SU-DHL-6 (cell line): ENCODE measurements at regions not wholly inside any gene's neighbourhood (a gene's known extent, or its start where the extent isn't known, plus 50 kb on each side); places are given as distances from the start of the nearest gene placed in this dataset.

ENCODE experiments used
- H2AFZ ChIP-seq: fragments of 200-600 bp; sonication (generic); 2 replicates; pipeline ENCODE4 v1.6.1; 2014; ENCODE audit warnings: low read depth, mild to moderate bottlenecking, moderate library complexity, mixed read lengths, antibody characterized with exemption, low read length; ENCODE audit not compliant: severe bottlenecking
- H3F3A ChIP-seq: fragments of 200-600 bp; shearing (Covaris generic); 2 replicates; pipeline ENCODE4 v1.6.0; 2016; ENCODE audit warnings: antibody characterized with exemption, mild to moderate bottlenecking; ENCODE audit not compliant: insufficient read depth
- H3K27ac ChIP-seq: fragments of 200-600 bp; sonication (generic); 2 replicates; pipeline ENCODE4 v1.5.1; 2016; ENCODE audit warnings: low read depth, mild to moderate bottlenecking, low read length, moderate library complexity, mixed read lengths
- H3K27me3 ChIP-seq: fragments of 200-600 bp; sonication (generic), shearing (Covaris generic); 2 replicates; pipeline ENCODE4 v1.6.0; 2014; ENCODE audit warnings: mild to moderate bottlenecking, low read length
- H3K36me3 ChIP-seq: fragments of 200-600 bp; sonication (generic); 2 replicates; pipeline ENCODE4 v1.6.1; 2014; ENCODE audit warnings: mild to moderate bottlenecking, low read length, mixed read lengths
- H3K4me2 ChIP-seq: fragments of 300-600, 200-600 bp; shearing (Covaris generic), sonication (generic); 2 replicates; pipeline ENCODE4 v1.6.0; 2014; ENCODE audit warnings: low read length, low read depth, mild to moderate bottlenecking; ENCODE audit not compliant: poor library complexity, severe bottlenecking
- H3K4me3 ChIP-seq: fragments of 200-600 bp; sonication (generic); 2 replicates; pipeline ENCODE4 v1.5.1; 2014; ENCODE audit warnings: antibody characterized with exemption, low read length, mild to moderate bottlenecking, mixed read lengths; ENCODE audit not compliant: insufficient read depth, poor library complexity, severe bottlenecking
- H3K79me2 ChIP-seq: fragments of 200-600 bp; sonication (generic); 2 replicates; pipeline ENCODE4 v1.6.1; 2014; ENCODE audit warnings: mild to moderate bottlenecking, low read length, moderate library complexity; ENCODE audit not compliant: insufficient read depth
- H3K9ac ChIP-seq: fragments of 200-600 bp; sonication (generic); 2 replicates; pipeline ENCODE4 v1.7.0; 2014; ENCODE audit warnings: mild to moderate bottlenecking, low read length
- H3K9me2 ChIP-seq: fragments of 200-600 bp; sonication (generic); replicated peaks from 2 replicates; pipeline ENCODE4 v1.6.1; 2014; ENCODE audit warnings: low read length; ENCODE audit not compliant: insufficient read depth
- H3K9me3 ChIP-seq: fragments of 200-600 bp; sonication (generic); 2 replicates; pipeline ENCODE4 v1.6.1; 2014; ENCODE audit warnings: low read length, mixed read lengths; ENCODE audit not compliant: insufficient read depth
- H4K20me1 ChIP-seq: fragments of 200-600 bp; sonication (generic); 2 replicates; pipeline ENCODE4 v1.6.1; 2014; ENCODE audit warnings: low read depth, mild to moderate bottlenecking, antibody characterized with exemption, low read length, moderate library complexity, mixed read lengths
- CTCF ChIP-seq: fragments of 200-600 bp; sonication (generic); IDR thresholded peaks from one replicate; pipeline ENCODE4 v1.5.1; 2017; ENCODE audit warnings: antibody characterized with exemption, mild to moderate bottlenecking, low read length, moderate library complexity; ENCODE audit not compliant: insufficient read depth, poor library complexity, severe bottlenecking
- EZH2phosphoT487 ChIP-seq: fragments of 200-600 bp; sonication (generic), shearing (Covaris generic); conservative IDR thresholded peaks from 2 replicates; pipeline ENCODE4 v1.6.1; 2018; ENCODE audit warnings: mild to moderate bottlenecking, antibody characterized with exemption, low read length, moderate library complexity, mixed read lengths

GRCh38 chr9:118577121-118577520, 792.1 kb downstream of the BRINP1 start:
- Histone ChIP-seq H3K27me3 (no peaks in the 10 kb centered on the region), H3F3A (no peaks in the 10 kb centered on the region), H3K9ac (no peak overlapping the region), H3K79me2 (no peaks in the 10 kb centered on the region), H3K9me3 (no peaks in the 10 kb centered on the region), H4K20me1 (no peaks in the 10 kb centered on the region), H2AFZ (no peak overlapping the region), H3K36me3 (no peaks in the 10 kb centered on the region), H3K9me2 (0 out of 2 replicates have a peak, but pooled peaks cover 2% of the 10 kb centered on the region), H3K27ac (no peak overlapping the region), H3K4me2 (no peak overlapping the region), H3K4me3 (no peak overlapping the region)
- TF ChIP-seq CTCF, result no peak
- TF ChIP-seq EZH2phosphoT487, result no peak

GRCh38 chr9:118578467-118578866, 790.8 kb downstream of the BRINP1 start:
- Histone ChIP-seq H3K4me2 (no peak overlapping the region), H3F3A (no peaks in the 10 kb centered on the region), H2AFZ (no peak overlapping the region), H3K9ac (no peak overlapping the region), H3K9me3 (no peaks in the 10 kb centered on the region), H3K27me3 (no peaks in the 10 kb centered on the region), H3K79me2 (no peaks in the 10 kb centered on the region), H3K27ac (no peak overlapping the region), H4K20me1 (no peaks in the 10 kb centered on the region), H3K36me3 (no peaks in the 10 kb centered on the region), H3K4me3 (no peak overlapping the region), H3K9me2 (0 out of 2 replicates have a peak, but pooled peaks cover 2% of the 10 kb centered on the region)
- TF ChIP-seq CTCF (no peak), EZH2phosphoT487 (no peak)

DNA sequence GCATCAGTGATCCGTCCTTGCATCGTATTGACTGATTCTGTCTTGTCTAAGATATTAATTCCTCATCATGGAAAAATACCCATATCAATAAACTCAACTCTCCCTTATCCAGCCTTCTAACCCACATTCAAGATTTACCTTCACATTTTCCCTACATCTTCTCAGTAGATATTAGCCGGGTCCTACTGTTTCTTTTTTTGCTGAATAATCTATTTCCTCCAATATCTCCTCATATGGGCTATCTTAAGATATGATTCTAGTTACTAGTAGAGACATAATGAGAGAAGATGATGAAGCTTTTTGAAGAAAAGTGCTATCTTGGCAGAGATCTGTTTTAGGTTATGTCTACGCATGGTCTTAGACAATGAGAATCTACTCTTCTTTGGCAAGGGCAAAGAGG, 785.8 kb downstream of the BRINP1 start:
- H3K36me3 ChIP-seq, result no peaks in the 10 kb centered on the region
- H3K79me2 ChIP-seq, result no peaks in the 10 kb centered on the region
- no peaks in the 10 kb centered on the region for H3F3A ChIP-seq
- no peak overlapping the region for H3K4me3 ChIP-seq
- H2AFZ ChIP-seq, result no peak overlapping the region
- H3K4me2 ChIP-seq, result no peak overlapping the region
- H3K27me3 ChIP-seq, result no peaks in the 10 kb centered on the region
- H3K27ac ChIP-seq, result no peak overlapping the region
- TF ChIP-seq CTCF, result no peak
- TF ChIP-seq EZH2phosphoT487, result no peak
- H3K9me3 ChIP-seq, result no peaks in the 10 kb centered on the region
- H4K20me1 ChIP-seq, result no peaks in the 10 kb centered on the region
- H3K9me2 ChIP-seq, result 0 out of 2 replicates have a peak, but pooled peaks cover 2% of the 10 kb centered on the region
- H3K9ac ChIP-seq, result no peak overlapping the region

DNA sequence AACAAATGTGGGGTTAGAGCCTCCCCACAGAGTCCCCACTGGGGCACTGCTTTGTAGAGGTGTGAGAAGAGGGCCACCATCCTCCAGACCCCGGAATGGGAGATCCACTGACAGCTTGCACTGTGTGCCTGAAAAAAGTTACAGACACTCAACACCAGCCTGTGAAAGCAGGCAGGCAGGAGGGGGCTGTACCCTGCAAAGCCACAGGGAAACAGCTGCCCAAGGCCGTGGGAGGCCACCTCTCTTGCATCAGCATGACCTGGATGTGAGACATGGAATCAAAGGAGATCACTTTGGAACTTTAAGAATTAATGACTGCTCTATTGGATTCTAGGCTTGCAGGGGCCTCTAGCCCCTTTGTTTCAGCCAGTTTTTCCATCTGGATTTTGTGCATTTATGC, 782.3 kb downstream of the BRINP1 start:
- Histone ChIP-seq H3K79me2 (no peaks in the 10 kb centered on the region), H2AFZ (no peak overlapping the region)
- TF ChIP-seq CTCF, result no peak
- no peak for TF ChIP-seq EZH2phosphoT487

More for the DNA sequence above, 782.3 kb downstream of the BRINP1 start:
- Histone ChIP-seq H3K9me2 (no peaks in the 10 kb centered on the region), H3K27me3 (no peaks in the 10 kb centered on the region), H4K20me1 (no peaks in the 10 kb centered on the region), H3K9ac (no peak overlapping the region), H3K4me2 (no peak overlapping the region), H3F3A (no peaks in the 10 kb centered on the region), H3K9me3 (no peaks in the 10 kb centered on the region), H3K27ac (no peak overlapping the region), H3K4me3 (no peak overlapping the region), H3K36me3 (no peaks in the 10 kb centered on the region)
